GDM1 (cell line): ENCODE measurements at regions not wholly inside any gene's neighbourhood (a gene's known extent, or its start where the extent isn't known, plus 50 kb on each side); places are given as distances from the start of the nearest gene placed in this dataset.

Experiments
- DNase-seq: peaks from one replicate; lab custom pipeline; 2025; lab: John Stamatoyannopoulos, UW

GRCh38 chr17:54835015-54835414 is 65.6 kb upstream of the TOM1L1 start:
- DNase-seq, result no peak

GRCh38 chr17:54836723-54837462 is 63.8 kb upstream of the TOM1L1 start:
- no peak for DNase-seq

DNA sequence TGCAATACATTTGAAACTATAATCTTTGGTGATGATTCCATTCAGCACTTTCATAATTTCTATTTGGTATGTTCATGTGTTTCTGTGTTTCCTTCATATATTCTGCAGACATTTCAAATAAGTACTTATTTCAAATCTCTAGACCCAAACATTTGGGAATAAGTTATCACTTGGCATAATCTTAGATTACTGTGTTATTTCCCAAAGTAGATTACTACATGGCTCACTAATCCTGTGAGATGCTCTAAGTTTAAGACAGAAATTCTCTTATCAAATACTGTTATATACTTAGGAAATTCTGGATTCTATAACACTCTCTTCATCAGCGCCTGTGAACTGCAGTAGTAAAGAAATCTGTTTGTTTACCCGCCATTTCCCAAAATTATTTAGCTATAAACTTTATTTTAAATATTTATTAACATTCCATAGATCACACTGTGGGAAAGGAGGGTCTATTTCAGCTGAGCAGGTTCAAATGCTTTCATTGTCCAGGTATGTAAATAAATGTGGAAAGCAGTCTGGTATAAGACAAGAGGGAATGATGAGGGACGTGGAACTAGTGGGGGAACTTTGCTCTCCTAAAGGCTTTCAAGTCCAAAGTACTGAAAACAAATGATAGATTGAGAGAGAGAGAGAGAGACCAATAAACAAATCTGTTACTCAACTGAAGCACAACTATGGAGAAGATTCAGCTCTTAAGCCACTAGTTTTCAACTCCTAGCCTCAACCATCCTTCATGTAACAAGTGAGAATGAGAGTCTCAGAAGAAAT is 61.8 kb upstream of the TOM1L1 start:
- DNase-seq, result no peak

- DNase-seq, result no peak
Observed at GRCh38 chr17:54839447-54839846, 61.2 kb upstream of the TOM1L1 start.

DNA sequence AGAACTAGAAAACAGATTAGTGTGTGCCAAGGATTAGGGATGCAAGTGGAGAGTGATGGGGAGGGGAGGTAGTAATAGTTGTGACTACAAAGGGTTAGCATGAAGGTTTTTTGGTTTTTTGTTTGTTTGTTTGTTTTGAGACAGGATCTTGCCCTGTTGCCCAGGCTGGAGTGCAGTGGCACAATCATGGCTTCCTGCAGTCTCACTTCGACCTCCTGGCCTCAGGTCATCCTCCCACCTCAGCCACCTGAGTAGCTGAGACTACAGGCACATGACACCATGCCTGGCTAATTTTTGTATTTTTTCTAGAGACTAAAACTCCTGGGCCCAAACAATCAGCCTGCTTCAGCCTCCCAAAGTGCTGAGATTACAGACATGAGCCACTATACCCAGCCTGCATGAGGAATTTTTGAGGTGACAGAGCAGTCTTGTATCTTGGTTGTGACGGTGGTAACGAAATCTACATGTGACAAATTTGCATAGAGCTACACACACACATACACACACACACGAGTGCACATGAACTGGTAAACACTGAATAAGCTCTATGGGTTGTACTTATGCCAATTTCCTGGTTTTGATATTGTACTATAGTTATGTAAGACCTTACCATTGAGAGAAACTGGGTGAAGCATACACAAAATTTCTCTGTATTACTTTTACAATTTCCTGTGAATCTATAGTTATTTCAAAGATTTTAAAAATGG is 59.6 kb upstream of the TOM1L1 start:
- DNase-seq, result no peak

DNA sequence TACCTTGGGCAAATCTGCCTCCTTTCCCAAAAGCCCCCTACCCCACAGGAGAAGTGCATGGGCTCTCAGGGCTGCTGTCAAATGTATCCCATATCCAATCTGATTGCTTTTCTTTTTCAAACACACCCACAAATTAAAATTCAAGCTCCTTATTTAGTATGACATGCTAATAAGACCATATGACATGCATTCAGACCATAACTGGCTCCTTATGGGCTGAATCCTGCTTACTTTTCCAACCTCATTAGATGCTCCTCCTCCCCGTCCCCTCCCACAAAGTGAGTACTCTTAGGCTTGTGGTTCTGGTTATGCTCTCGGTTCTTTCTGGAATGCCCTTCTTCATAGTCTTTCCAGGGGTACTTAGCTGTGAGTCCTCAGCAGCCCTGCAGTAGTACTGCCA is 59.0 kb upstream of the TOM1L1 start:
- no peak for DNase-seq

- no peak for DNase-seq
Observed at GRCh38 chr17:54844233-54844632, 56.4 kb upstream of the TOM1L1 start.

- DNase-seq, result no peak
Observed at GRCh38 chr17:54848368-54848987, 52.2 kb upstream of the TOM1L1 start.

- no peak for DNase-seq
Observed at GRCh38 chr17:54849660-54850059, 51.0 kb upstream of the TOM1L1 start.
